HEK293 (cell line): ENCODE measurements at regions not wholly inside any gene's neighbourhood (a gene's known extent, or its start where the extent isn't known, plus 50 kb on each side); places are given as distances from the start of the nearest gene placed in this dataset.

ENCODE experiments used
- GLIS1 ChIP-seq: fragments of 450-650 bp; formaldehyde crosslinking; IDR thresholded peaks from 2 replicates; pipeline ENCODE4 v1.5.1; 2016; ENCODE audit warnings: missing biosample characterization, missing genetic modification characterization
- GLIS2 ChIP-seq: fragments of 450-650 bp; formaldehyde crosslinking; IDR thresholded peaks from 2 replicates; pipeline ENCODE4 v1.5.1; 2016; ENCODE audit warnings: missing biosample characterization, missing genetic modification characterization
- IKZF3 ChIP-seq: fragments of 450-650 bp; IDR thresholded peaks from 2 replicates; pipeline ENCODE4 v1.5.0; 2018; ENCODE audit warnings: missing biosample characterization, mild to moderate bottlenecking, missing genetic modification characterization, moderate library complexity
- KLF8 ChIP-seq: fragments of 450-650 bp; formaldehyde crosslinking; IDR thresholded peaks from 2 replicates; pipeline ENCODE4 v1.5.1; 2016; ENCODE audit warnings: missing biosample characterization, missing genetic modification characterization
- OSR2 ChIP-seq: fragments of 450-650 bp; formaldehyde crosslinking; IDR thresholded peaks from 2 replicates; pipeline ENCODE4 v1.5.1; 2016; ENCODE audit warnings: missing biosample characterization, missing genetic modification characterization
- PRDM1 ChIP-seq: fragments of 450-650 bp; formaldehyde crosslinking; IDR thresholded peaks from 2 replicates; pipeline ENCODE4; 2016; ENCODE audit warnings: missing biosample characterization, missing genetic modification characterization
- ZFP3 ChIP-seq: fragments of 450-650 bp; formaldehyde crosslinking; IDR thresholded peaks from 2 replicates; pipeline ENCODE4 v1.5.1; 2016; ENCODE audit warnings: low read depth, missing biosample characterization, missing genetic modification characterization
- ZFP69B ChIP-seq: fragments of 450-650 bp; formaldehyde crosslinking; IDR thresholded peaks from 2 replicates; pipeline ENCODE4 v1.5.1; 2016; ENCODE audit warnings: missing biosample characterization, missing genetic modification characterization
- ZNF302 ChIP-seq: fragments of 450-650 bp; formaldehyde crosslinking; IDR thresholded peaks from 2 replicates; pipeline ENCODE4 v1.5.1; 2016; ENCODE audit warnings: missing biosample characterization, missing genetic modification characterization, low read depth
- ZNF366 ChIP-seq: fragments of 450-650 bp; formaldehyde crosslinking; conservative IDR thresholded peaks from 2 replicates; pipeline ENCODE4 v1.5.1; 2016; ENCODE audit warnings: missing biosample characterization, missing genetic modification characterization
- ZSCAN30 ChIP-seq: fragments of 450-650 bp; IDR thresholded peaks from 2 replicates; pipeline ENCODE4 v1.5.1; 2018; ENCODE audit warnings: missing biosample characterization, mild to moderate bottlenecking, missing genetic modification characterization, moderate library complexity
- ZXDB ChIP-seq: fragments of 450-650 bp; formaldehyde crosslinking; IDR thresholded peaks from 2 replicates; pipeline ENCODE4 v1.5.1; 2016; ENCODE audit warnings: missing biosample characterization, missing genetic modification characterization
- TF ChIP-seq, protein P1 (sequence below): fragments of 450-650 bp; formaldehyde crosslinking; IDR thresholded peaks from 2 replicates; pipeline ENCODE4 v1.5.1; 2016; ENCODE audit warnings: missing biosample characterization, missing genetic modification characterization
- TF ChIP-seq, protein P2 (sequence below): fragments of 450-650 bp; formaldehyde crosslinking; conservative IDR thresholded peaks from 2 replicates; pipeline ENCODE4 v1.5.1; 2016; ENCODE audit warnings: low read depth, missing biosample characterization, missing genetic modification characterization
- TF ChIP-seq, protein P3 (sequence below): fragments of 450-650 bp; IDR thresholded peaks from 2 replicates; pipeline ENCODE4 v1.5.1; 2018; ENCODE audit warnings: missing biosample characterization, mild to moderate bottlenecking, missing genetic modification characterization
- TF ChIP-seq, protein P4 (sequence below): fragments of 450-650 bp; formaldehyde crosslinking; optimal IDR thresholded peaks from 2 replicates; pipeline ENCODE3; 2016; ENCODE audit warnings: missing biosample characterization, mild to moderate bottlenecking, missing genetic modification characterization
- TF ChIP-seq, protein P5 (sequence below): fragments of 450-650 bp; formaldehyde crosslinking; IDR thresholded peaks from 2 replicates; pipeline ENCODE4 v1.5.1; 2016; ENCODE audit warnings: missing biosample characterization, missing genetic modification characterization
- TF ChIP-seq, protein P6 (sequence below): fragments of 450-650 bp; formaldehyde crosslinking; IDR thresholded peaks from 2 replicates; pipeline ENCODE4 v1.5.1; 2016; ENCODE audit warnings: missing biosample characterization, missing genetic modification characterization

DNA sequence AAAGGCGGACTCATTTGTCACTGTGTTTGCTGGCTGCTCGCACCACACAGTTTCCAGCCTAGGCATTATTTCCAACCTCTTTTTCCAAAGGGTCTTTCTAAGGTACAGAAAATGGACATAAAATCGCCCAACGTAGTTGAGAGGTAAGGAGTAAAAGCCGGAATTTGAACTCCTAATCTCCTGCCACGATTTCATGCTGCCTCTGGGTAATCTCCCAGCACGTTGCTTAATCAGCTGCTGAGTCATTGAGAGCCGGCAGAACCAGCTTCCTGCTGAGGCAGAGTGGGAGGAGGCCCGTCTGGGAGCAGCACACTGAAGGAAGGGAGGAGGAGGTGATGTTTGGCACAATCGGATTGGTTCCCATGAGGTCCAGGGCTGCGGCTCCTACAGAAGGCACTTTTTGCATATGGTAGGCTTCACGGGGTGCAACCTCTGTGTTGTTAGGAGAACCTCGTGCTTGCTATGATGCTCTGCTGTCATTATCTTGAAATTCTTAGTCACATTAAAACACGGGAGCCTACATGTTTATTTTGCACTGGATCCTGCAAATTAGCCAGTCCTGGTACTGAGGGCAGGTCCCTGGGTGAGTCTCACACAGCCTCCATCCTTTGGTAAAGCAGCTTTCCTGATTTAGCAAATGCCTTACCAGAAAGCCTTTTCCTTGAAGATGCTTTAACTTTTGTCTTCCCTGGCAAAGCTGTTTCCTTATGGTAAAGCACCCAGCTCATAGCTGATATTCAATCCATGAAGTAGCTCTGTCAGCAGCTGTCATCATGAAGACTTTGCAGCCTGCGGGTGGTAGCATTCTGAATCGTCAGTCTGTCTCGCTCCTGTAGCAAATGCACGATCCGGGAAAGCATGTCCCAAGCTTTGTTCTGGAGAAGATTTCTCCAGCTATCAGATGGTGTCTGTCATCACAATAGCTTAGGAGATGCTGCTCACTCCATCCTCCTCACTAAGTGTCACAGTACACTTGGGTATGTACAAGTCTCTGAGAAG, 191.6 kb upstream of the MSX2 start (continued):
- TF ChIP-seq ZNF302 (tag by site-specific recombination) (no peak), ZSCAN30 (tag by site-specific recombination) (peak; percentile 86), IKZF3 (tag by site-specific recombination) (peak; percentile 95), KLF8 (tag by site-specific recombination) (peak; percentile 76), PRDM1 (tag by site-specific recombination) (no peak), ZXDB (peak; percentile 66; the same call in 1 of the 2 replicates), GLIS1 (tag by site-specific recombination) (peak; percentile 80), ZFP3 (tag by site-specific recombination) (peak; percentile 59; the same call in 1 of the 2 replicates), OSR2 (tag by site-specific recombination) (peak; percentile 97), ZNF366 (tag by site-specific recombination) (peak; percentile 82), GLIS2 (tag by site-specific recombination) (0 out of 2 replicates have a peak, but pooled peaks have one; percentile 17), ZFP69B (tag by site-specific recombination) (peak; percentile 60; the same call in 1 of the 2 replicates)
- TF ChIP-seq, protein P1, sequence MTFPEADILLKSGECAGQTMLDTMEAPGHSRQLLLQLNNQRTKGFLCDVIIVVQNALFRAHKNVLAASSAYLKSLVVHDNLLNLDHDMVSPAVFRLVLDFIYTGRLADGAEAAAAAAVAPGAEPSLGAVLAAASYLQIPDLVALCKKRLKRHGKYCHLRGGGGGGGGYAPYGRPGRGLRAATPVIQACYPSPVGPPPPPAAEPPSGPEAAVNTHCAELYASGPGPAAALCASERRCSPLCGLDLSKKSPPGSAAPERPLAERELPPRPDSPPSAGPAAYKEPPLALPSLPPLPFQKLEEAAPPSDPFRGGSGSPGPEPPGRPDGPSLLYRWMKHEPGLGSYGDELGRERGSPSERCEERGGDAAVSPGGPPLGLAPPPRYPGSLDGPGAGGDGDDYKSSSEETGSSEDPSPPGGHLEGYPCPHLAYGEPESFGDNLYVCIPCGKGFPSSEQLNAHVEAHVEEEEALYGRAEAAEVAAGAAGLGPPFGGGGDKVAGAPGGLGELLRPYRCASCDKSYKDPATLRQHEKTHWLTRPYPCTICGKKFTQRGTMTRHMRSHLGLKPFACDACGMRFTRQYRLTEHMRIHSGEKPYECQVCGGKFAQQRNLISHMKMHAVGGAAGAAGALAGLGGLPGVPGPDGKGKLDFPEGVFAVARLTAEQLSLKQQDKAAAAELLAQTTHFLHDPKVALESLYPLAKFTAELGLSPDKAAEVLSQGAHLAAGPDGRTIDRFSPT (tag by site-specific recombination) = peak; percentile 68
- TF ChIP-seq, protein P2, sequence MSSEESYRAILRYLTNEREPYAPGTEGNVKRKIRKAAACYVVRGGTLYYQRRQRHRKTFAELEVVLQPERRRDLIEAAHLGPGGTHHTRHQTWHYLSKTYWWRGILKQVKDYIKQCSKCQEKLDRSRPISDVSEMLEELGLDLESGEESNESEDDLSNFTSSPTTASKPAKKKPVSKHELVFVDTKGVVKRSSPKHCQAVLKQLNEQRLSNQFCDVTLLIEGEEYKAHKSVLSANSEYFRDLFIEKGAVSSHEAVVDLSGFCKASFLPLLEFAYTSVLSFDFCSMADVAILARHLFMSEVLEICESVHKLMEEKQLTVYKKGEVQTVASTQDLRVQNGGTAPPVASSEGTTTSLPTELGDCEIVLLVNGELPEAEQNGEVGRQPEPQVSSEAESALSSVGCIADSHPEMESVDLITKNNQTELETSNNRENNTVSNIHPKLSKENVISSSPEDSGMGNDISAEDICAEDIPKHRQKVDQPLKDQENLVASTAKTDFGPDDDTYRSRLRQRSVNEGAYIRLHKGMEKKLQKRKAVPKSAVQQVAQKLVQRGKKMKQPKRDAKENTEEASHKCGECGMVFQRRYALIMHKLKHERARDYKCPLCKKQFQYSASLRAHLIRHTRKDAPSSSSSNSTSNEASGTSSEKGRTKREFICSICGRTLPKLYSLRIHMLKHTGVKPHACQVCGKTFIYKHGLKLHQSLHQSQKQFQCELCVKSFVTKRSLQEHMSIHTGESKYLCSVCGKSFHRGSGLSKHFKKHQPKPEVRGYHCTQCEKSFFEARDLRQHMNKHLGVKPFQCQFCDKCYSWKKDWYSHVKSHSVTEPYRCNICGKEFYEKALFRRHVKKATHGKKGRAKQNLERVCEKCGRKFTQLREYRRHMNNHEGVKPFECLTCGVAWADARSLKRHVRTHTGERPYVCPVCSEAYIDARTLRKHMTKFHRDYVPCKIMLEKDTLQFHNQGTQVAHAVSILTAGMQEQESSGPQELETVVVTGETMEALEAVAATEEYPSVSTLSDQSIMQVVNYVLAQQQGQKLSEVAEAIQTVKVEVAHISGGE (tag by site-specific recombination) = peak; percentile 30; the same call in 1 of the 2 replicates
- TF ChIP-seq, protein P3, sequence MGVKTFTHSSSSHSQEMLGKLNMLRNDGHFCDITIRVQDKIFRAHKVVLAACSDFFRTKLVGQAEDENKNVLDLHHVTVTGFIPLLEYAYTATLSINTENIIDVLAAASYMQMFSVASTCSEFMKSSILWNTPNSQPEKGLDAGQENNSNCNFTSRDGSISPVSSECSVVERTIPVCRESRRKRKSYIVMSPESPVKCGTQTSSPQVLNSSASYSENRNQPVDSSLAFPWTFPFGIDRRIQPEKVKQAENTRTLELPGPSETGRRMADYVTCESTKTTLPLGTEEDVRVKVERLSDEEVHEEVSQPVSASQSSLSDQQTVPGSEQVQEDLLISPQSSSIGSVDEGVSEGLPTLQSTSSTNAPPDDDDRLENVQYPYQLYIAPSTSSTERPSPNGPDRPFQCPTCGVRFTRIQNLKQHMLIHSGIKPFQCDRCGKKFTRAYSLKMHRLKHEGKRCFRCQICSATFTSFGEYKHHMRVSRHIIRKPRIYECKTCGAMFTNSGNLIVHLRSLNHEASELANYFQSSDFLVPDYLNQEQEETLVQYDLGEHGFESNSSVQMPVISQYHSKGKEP = peak; percentile 47; the same call in 1 of the 2 replicates
- TF ChIP-seq, protein P4, sequence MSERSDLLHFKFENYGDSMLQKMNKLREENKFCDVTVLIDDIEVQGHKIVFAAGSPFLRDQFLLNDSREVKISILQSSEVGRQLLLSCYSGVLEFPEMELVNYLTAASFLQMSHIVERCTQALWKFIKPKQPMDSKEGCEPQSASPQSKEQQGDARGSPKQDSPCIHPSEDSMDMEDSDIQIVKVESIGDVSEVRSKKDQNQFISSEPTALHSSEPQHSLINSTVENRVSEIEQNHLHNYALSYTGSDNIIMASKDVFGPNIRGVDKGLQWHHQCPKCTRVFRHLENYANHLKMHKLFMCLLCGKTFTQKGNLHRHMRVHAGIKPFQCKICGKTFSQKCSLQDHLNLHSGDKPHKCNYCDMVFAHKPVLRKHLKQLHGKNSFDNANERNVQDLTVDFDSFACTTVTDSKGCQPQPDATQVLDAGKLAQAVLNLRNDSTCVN (tag by site-specific recombination) = no peak
- TF ChIP-seq, protein P5, sequence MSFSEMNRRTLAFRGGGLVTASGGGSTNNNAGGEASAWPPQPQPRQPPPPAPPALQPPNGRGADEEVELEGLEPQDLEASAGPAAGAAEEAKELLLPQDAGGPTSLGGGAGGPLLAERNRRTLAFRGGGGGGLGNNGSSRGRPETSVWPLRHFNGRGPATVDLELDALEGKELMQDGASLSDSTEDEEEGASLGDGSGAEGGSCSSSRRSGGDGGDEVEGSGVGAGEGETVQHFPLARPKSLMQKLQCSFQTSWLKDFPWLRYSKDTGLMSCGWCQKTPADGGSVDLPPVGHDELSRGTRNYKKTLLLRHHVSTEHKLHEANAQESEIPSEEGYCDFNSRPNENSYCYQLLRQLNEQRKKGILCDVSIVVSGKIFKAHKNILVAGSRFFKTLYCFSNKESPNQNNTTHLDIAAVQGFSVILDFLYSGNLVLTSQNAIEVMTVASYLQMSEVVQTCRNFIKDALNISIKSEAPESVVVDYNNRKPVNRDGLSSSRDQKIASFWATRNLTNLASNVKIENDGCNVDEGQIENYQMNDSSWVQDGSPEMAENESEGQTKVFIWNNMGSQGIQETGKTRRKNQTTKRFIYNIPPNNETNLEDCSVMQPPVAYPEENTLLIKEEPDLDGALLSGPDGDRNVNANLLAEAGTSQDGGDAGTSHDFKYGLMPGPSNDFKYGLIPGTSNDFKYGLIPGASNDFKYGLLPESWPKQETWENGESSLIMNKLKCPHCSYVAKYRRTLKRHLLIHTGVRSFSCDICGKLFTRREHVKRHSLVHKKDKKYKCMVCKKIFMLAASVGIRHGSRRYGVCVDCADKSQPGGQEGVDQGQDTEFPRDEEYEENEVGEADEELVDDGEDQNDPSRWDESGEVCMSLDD (tag by site-specific recombination) = no peak
- TF ChIP-seq, protein P6, sequence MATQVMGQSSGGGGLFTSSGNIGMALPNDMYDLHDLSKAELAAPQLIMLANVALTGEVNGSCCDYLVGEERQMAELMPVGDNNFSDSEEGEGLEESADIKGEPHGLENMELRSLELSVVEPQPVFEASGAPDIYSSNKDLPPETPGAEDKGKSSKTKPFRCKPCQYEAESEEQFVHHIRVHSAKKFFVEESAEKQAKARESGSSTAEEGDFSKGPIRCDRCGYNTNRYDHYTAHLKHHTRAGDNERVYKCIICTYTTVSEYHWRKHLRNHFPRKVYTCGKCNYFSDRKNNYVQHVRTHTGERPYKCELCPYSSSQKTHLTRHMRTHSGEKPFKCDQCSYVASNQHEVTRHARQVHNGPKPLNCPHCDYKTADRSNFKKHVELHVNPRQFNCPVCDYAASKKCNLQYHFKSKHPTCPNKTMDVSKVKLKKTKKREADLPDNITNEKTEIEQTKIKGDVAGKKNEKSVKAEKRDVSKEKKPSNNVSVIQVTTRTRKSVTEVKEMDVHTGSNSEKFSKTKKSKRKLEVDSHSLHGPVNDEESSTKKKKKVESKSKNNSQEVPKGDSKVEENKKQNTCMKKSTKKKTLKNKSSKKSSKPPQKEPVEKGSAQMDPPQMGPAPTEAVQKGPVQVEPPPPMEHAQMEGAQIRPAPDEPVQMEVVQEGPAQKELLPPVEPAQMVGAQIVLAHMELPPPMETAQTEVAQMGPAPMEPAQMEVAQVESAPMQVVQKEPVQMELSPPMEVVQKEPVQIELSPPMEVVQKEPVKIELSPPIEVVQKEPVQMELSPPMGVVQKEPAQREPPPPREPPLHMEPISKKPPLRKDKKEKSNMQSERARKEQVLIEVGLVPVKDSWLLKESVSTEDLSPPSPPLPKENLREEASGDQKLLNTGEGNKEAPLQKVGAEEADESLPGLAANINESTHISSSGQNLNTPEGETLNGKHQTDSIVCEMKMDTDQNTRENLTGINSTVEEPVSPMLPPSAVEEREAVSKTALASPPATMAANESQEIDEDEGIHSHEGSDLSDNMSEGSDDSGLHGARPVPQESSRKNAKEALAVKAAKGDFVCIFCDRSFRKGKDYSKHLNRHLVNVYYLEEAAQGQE (tag by site-specific recombination) = no peak
